ENCODE measurements at regions not wholly inside any gene's neighbourhood (a gene's known extent, or its start where the extent isn't known, plus 50 kb on each side); places are given as distances from the start of the nearest gene placed in this dataset.

GRCh38 chr10:64996886-64997285 lies 1475.7 kb downstream of the REEP3 start:
- no peak overlapping the region for H2BK15ac ChIP-seq (ENCODE audit: low read depth, poor library complexity, severe bottlenecking)
- no peak overlapping the region for H2BK120ac ChIP-seq (ENCODE audit: low read depth, low read length)
- H3K9ac ChIP-seq (ENCODE audit: low read length), result no peak overlapping the region
- no peaks in the 10 kb centered on the region for H3K9me3 ChIP-seq (ENCODE audit: control insufficient read depth, low read length)
- H4K91ac ChIP-seq (ENCODE audit: low read length), result no peak overlapping the region
- H3K4me1 ChIP-seq (ENCODE audit: control insufficient read depth, insufficient read depth, low read depth, low read length), result no peaks in the 10 kb centered on the region
- H3K36me3 ChIP-seq (ENCODE audit: control insufficient read depth in 1 of 2, insufficient read depth in 2 of 2, low read depth in 1 of 2, low read length in 2 of 2), result no peaks in the 10 kb centered on the region
- DNase-seq, result no peak
- no peak overlapping the region for H3K14ac ChIP-seq (ENCODE audit: low read length in 2 of 2)
- WGBS, result no CpG with 5 or more reads among the region's 3 CpGs
- no peak overlapping the region for H3K23ac ChIP-seq (ENCODE audit: low read length in 2 of 2)
- no peak overlapping the region for H3K4me3 ChIP-seq (ENCODE audit: insufficient read depth in 1 of 2, low read depth in 1 of 2, low read length in 2 of 2)
- no peak overlapping the region for H2BK5ac ChIP-seq (ENCODE audit: low read depth, low read length, poor library complexity, severe bottlenecking)
- H3K18ac ChIP-seq (ENCODE audit: low read depth in 1 of 2, low read length in 2 of 2), result no peak overlapping the region
- no peak overlapping the region for H3K4me2 ChIP-seq (ENCODE audit: low read length, poor library complexity, severe bottlenecking)
- no peak overlapping the region for H2AFZ ChIP-seq (ENCODE audit: low read depth, low read length)
- no peaks in the 10 kb centered on the region for H3K79me1 ChIP-seq (replicated peaks; ENCODE audit: low read length, poor library complexity, severe bottlenecking)
- H2AK5ac ChIP-seq (ENCODE audit: low read length, severe bottlenecking), result no peak overlapping the region
- H4K8ac ChIP-seq (ENCODE audit: low read length), result no peak overlapping the region
- H3K4ac ChIP-seq (ENCODE audit: low read depth in 1 of 2, low read length in 2 of 2), result no peak overlapping the region
- H2BK12ac ChIP-seq (ENCODE audit: low read length in 2 of 2), result no peak overlapping the region
- no peak overlapping the region for H3K27ac ChIP-seq (ENCODE audit: low read length, poor library complexity, severe bottlenecking)
- H3K27me3 ChIP-seq (ENCODE audit: control insufficient read depth in 1 of 2, insufficient read depth in 1 of 2, low read length in 2 of 2), result no peaks in the 10 kb centered on the region

DNA sequence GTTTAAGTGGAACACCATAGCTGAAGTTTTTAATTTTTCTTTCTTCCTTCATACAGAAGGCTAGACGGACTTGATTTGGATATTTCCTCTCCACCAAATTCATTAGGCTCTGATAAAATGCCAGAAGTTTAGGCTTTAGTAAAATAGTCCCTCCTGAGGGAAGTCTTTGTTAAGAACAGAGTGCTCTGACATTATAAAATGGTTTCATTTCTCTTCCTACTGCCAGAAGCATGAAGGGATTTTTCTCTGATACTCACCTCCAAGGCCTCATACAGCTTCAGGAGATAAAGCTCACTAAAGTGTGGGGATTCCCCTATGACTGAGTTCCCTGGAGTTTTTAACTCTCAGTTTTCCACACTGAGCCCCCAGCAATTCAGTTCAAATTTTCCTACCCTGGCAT lies 1489.6 kb downstream of the REEP3 start:
- H2AK5ac ChIP-seq (ENCODE audit: low read length, severe bottlenecking), result no peak overlapping the region
- peaks cover 2% of the 10 kb centered on the region for H3K9me3 ChIP-seq (ENCODE audit: control insufficient read depth, low read length)
- H2AFZ ChIP-seq (ENCODE audit: low read depth, low read length), result no peak overlapping the region
- H3K4me3 ChIP-seq (ENCODE audit: insufficient read depth in 1 of 2, low read depth in 1 of 2, low read length in 2 of 2), result no peak overlapping the region
- H3K79me1 ChIP-seq (replicated peaks; ENCODE audit: low read length, poor library complexity, severe bottlenecking), result no peaks in the 10 kb centered on the region
- H2BK5ac ChIP-seq (ENCODE audit: low read depth, low read length, poor library complexity, severe bottlenecking), result no peak overlapping the region
- no peak overlapping the region for H2BK15ac ChIP-seq (ENCODE audit: low read depth, poor library complexity, severe bottlenecking)
- H3K27ac ChIP-seq (ENCODE audit: low read length, poor library complexity, severe bottlenecking), result no peak overlapping the region
- no peak overlapping the region for H3K9ac ChIP-seq (ENCODE audit: low read length)
- no peak overlapping the region for H4K8ac ChIP-seq (ENCODE audit: low read length)
- H3K4me1 ChIP-seq (ENCODE audit: control insufficient read depth, insufficient read depth, low read depth, low read length), result no peaks in the 10 kb centered on the region
- WGBS, result no CpG with 5 or more reads among the region's 1 CpG
- H2BK12ac ChIP-seq (ENCODE audit: low read length in 2 of 2), result no peak overlapping the region
- no peak overlapping the region for H3K14ac ChIP-seq (ENCODE audit: low read length in 2 of 2)
- DNase-seq, result no peak
- H2BK120ac ChIP-seq (ENCODE audit: low read depth, low read length), result no peak overlapping the region
- H3K27me3 ChIP-seq (ENCODE audit: control insufficient read depth in 1 of 2, insufficient read depth in 1 of 2, low read length in 2 of 2), result no peaks in the 10 kb centered on the region
- H4K91ac ChIP-seq (ENCODE audit: low read length), result no peak overlapping the region
- H3K18ac ChIP-seq (ENCODE audit: low read depth in 1 of 2, low read length in 2 of 2), result no peak overlapping the region
- no peaks in the 10 kb centered on the region for H3K36me3 ChIP-seq (ENCODE audit: control insufficient read depth in 1 of 2, insufficient read depth in 2 of 2, low read depth in 1 of 2, low read length in 2 of 2)
- no peak overlapping the region for H3K4me2 ChIP-seq (ENCODE audit: low read length, poor library complexity, severe bottlenecking)
- H3K23ac ChIP-seq (ENCODE audit: low read length in 2 of 2), result no peak overlapping the region
- H3K4ac ChIP-seq (ENCODE audit: low read depth in 1 of 2, low read length in 2 of 2), result no peak overlapping the region

- Histone ChIP-seq H2BK15ac (ENCODE audit: low read depth, poor library complexity, severe bottlenecking) (no peak overlapping the region), H3K4me2 (ENCODE audit: low read length, poor library complexity, severe bottlenecking) (no peak overlapping the region), H3K36me3 (ENCODE audit: control insufficient read depth in 1 of 2, insufficient read depth in 2 of 2, low read depth in 1 of 2, low read length in 2 of 2) (no peaks in the 10 kb centered on the region), H2BK12ac (ENCODE audit: low read length in 2 of 2) (no peak overlapping the region), H2AK5ac (ENCODE audit: low read length, severe bottlenecking) (no peak overlapping the region), H3K79me1 (replicated peaks; ENCODE audit: low read length, poor library complexity, severe bottlenecking) (no peaks in the 10 kb centered on the region), H4K8ac (ENCODE audit: low read length) (no peak overlapping the region), H3K4me3 (ENCODE audit: insufficient read depth in 1 of 2, low read depth in 1 of 2, low read length in 2 of 2) (no peak overlapping the region), H3K27ac (ENCODE audit: low read length, poor library complexity, severe bottlenecking) (no peak overlapping the region), H3K9ac (ENCODE audit: low read length) (no peak overlapping the region), H2AFZ (ENCODE audit: low read depth, low read length) (no peak overlapping the region), H3K14ac (ENCODE audit: low read length in 2 of 2) (no peak overlapping the region), H3K23ac (ENCODE audit: low read length in 2 of 2) (no peak overlapping the region), H3K9me3 (ENCODE audit: control insufficient read depth, low read length) (peaks cover 11% of the 10 kb centered on the region), H3K4me1 (ENCODE audit: control insufficient read depth, insufficient read depth, low read depth, low read length) (no peaks in the 10 kb centered on the region), H3K18ac (ENCODE audit: low read depth in 1 of 2, low read length in 2 of 2) (no peak overlapping the region), H4K91ac (ENCODE audit: low read length) (no peak overlapping the region), H2BK120ac (ENCODE audit: low read depth, low read length) (no peak overlapping the region), H3K27me3 (ENCODE audit: control insufficient read depth in 1 of 2, insufficient read depth in 1 of 2, low read length in 2 of 2) (no peaks in the 10 kb centered on the region), H3K4ac (ENCODE audit: low read depth in 1 of 2, low read length in 2 of 2) (no peak overlapping the region), H2BK5ac (ENCODE audit: low read depth, low read length, poor library complexity, severe bottlenecking) (no peak overlapping the region)
- DNase-seq, result no peak
- WGBS, result 93% methylated on average over 7 of the region's 7 CpGs
These were observed 1496.3 kb downstream of the REEP3 start for GRCh38 chr10:65017523-65017922.

DNA sequence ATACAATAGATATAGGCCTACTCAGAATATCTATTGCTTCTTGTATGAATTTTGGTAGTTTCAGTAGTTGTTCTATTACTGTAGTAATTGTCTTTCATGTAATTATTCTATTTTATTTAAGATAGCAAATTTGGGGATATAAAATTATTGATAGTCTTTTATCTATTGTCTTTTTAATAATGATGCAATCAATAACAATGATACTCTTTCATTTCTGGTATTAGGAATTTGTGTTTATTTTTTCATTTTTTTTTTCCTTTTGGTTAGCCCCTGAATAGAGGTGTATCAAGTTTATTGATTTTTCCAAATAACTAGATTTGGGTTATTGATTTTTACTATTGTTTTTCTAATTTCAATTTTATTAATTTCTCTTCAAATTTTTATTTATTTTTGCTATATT lies 1503.7 kb downstream of the REEP3 start:
- no peaks in the 10 kb centered on the region for H3K4me1 ChIP-seq (ENCODE audit: control insufficient read depth, insufficient read depth, low read depth, low read length)
- H3K4ac ChIP-seq (ENCODE audit: low read depth in 1 of 2, low read length in 2 of 2), result no peak overlapping the region

More for the DNA sequence above, 1503.7 kb downstream of the REEP3 start:
- H2BK15ac ChIP-seq (ENCODE audit: low read depth, poor library complexity, severe bottlenecking), result no peak overlapping the region
- no peak overlapping the region for H4K91ac ChIP-seq (ENCODE audit: low read length)
- no peaks in the 10 kb centered on the region for H3K36me3 ChIP-seq (ENCODE audit: control insufficient read depth in 1 of 2, insufficient read depth in 2 of 2, low read depth in 1 of 2, low read length in 2 of 2)
- H2BK120ac ChIP-seq (ENCODE audit: low read depth, low read length), result no peak overlapping the region
- no peak for DNase-seq
- no peak overlapping the region for H3K9ac ChIP-seq (ENCODE audit: low read length)
- H3K9me3 ChIP-seq (ENCODE audit: control insufficient read depth, low read length), result peaks cover 25% of the 10 kb centered on the region
- H3K27me3 ChIP-seq (ENCODE audit: control insufficient read depth in 1 of 2, insufficient read depth in 1 of 2, low read length in 2 of 2), result no peaks in the 10 kb centered on the region
- no peak overlapping the region for H3K27ac ChIP-seq (ENCODE audit: low read length, poor library complexity, severe bottlenecking)
- H2AFZ ChIP-seq (ENCODE audit: low read depth, low read length), result no peak overlapping the region
- no peak overlapping the region for H2BK5ac ChIP-seq (ENCODE audit: low read depth, low read length, poor library complexity, severe bottlenecking)
- no peak overlapping the region for H3K18ac ChIP-seq (ENCODE audit: low read depth in 1 of 2, low read length in 2 of 2)
- H2BK12ac ChIP-seq (ENCODE audit: low read length in 2 of 2), result no peak overlapping the region
- no peak overlapping the region for H3K23ac ChIP-seq (ENCODE audit: low read length in 2 of 2)
- H2AK5ac ChIP-seq (ENCODE audit: low read length, severe bottlenecking), result no peak overlapping the region
- H3K79me1 ChIP-seq (replicated peaks; ENCODE audit: low read length, poor library complexity, severe bottlenecking), result no peaks in the 10 kb centered on the region
- no peak overlapping the region for H4K8ac ChIP-seq (ENCODE audit: low read length)
- H3K4me3 ChIP-seq (ENCODE audit: insufficient read depth in 1 of 2, low read depth in 1 of 2, low read length in 2 of 2), result no peak overlapping the region
- no peak overlapping the region for H3K14ac ChIP-seq (ENCODE audit: low read length in 2 of 2)
- H3K4me2 ChIP-seq (ENCODE audit: low read length, poor library complexity, severe bottlenecking), result no peak overlapping the region

Data from mesenchymal stem cell (in vitro differentiated cells and primary cell).